Thoracic aorta (tissue), 2 donors: ENCODE measurements at regions not wholly inside any gene's neighbourhood (a gene's known extent, or its start where the extent isn't known, plus 50 kb on each side); places are given as distances from the start of the nearest gene placed in this dataset.

ENCODE experiments used
- ATAC-seq: fragments of 150-250 bp; one replicate; pipeline ENCODE4 v1.8.0; 2017; ENCODE audit warnings: low read depth; ENCODE audit not compliant: insufficient number of reproducible peaks, low FRiP score
- DNase-seq: peaks from one replicate; pipeline ENCODE4 v3.0.0-alpha.2; 2020; ENCODE audit warnings: low spot score
- H3K27ac ChIP-seq, 2 donors: fragments of 200-600 bp; sonication (generic); 1 replicate in 1 of 2; 2 replicates in 1 of 2; pipeline ENCODE4 v1.5.1; 2016; ENCODE audit warnings: mild to moderate bottlenecking in 2 of 2, moderate library complexity in 2 of 2
- H3K27me3 ChIP-seq: fragments of 200-600 bp; sonication (generic); replicated peaks from 2 replicates; pipeline ENCODE4 v1.6.0; 2016; ENCODE audit warnings: mild to moderate bottlenecking; ENCODE audit not compliant: insufficient read depth
- H3K36me3 ChIP-seq: fragments of 200-600 bp; sonication (generic); one replicate; pipeline ENCODE4 v1.5.1; 2016
- H3K4me1 ChIP-seq, 2 donors: fragments of 200-600 bp; sonication (generic); 1 replicate in 1 of 2; 2 replicates in 1 of 2; pipeline versions ENCODE4 v1.5.1 to v1.6.0; 2016; ENCODE audit warnings: low read depth in 2 of 2, mild to moderate bottlenecking in 1 of 2; ENCODE audit not compliant: control insufficient read depth in 1 of 2
- H3K4me3 ChIP-seq: fragments of 200-600 bp; sonication (generic); 2 replicates; pipeline ENCODE4 v1.5.1; 2016; ENCODE audit warnings: mild to moderate bottlenecking
- H3K9me3 ChIP-seq: fragments of 200-600 bp; sonication (generic); 2 replicates; pipeline ENCODE4 v1.5.1; 2016
- TF ChIP-seq, protein P1 (sequence below): fragments of 200-600 bp; sonication (generic); IDR thresholded peaks from one replicate; pipeline ENCODE4 v1.5.1; 2019; ENCODE audit warnings: antibody characterized with exemption

- ATAC-seq (no peak), DNase-seq (no peak)
- Histone ChIP-seq H3K27ac (no peak overlapping the region), H3K27me3 (no peaks in the 10 kb centered on the region), H3K4me3 (no peak overlapping the region), H3K4me1 (no peaks in the 10 kb centered on the region), H3K9me3 (no peaks in the 10 kb centered on the region), H3K36me3 (no peaks in the 10 kb centered on the region)
- TF ChIP-seq, protein P1, sequence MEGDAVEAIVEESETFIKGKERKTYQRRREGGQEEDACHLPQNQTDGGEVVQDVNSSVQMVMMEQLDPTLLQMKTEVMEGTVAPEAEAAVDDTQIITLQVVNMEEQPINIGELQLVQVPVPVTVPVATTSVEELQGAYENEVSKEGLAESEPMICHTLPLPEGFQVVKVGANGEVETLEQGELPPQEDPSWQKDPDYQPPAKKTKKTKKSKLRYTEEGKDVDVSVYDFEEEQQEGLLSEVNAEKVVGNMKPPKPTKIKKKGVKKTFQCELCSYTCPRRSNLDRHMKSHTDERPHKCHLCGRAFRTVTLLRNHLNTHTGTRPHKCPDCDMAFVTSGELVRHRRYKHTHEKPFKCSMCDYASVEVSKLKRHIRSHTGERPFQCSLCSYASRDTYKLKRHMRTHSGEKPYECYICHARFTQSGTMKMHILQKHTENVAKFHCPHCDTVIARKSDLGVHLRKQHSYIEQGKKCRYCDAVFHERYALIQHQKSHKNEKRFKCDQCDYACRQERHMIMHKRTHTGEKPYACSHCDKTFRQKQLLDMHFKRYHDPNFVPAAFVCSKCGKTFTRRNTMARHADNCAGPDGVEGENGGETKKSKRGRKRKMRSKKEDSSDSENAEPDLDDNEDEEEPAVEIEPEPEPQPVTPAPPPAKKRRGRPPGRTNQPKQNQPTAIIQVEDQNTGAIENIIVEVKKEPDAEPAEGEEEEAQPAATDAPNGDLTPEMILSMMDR, result no peak
Measured at GRCh38 chr16:73383195-73383987, 335.5 kb upstream of the ZFHX3 start.

GRCh38 chr16:73378471-73378870 lies 330.5 kb upstream of the ZFHX3 start:
- H3K9me3 ChIP-seq, result no peaks in the 10 kb centered on the region
- no peaks in the 10 kb centered on the region for H3K4me1 ChIP-seq
- no peak for DNase-seq
- no peak for ATAC-seq
- no peaks in the 10 kb centered on the region for H3K36me3 ChIP-seq
- H3K27me3 ChIP-seq, result no peaks in the 10 kb centered on the region
- H3K4me3 ChIP-seq, result no peak overlapping the region
- H3K27ac ChIP-seq, result no peak overlapping the region
- TF ChIP-seq, protein P1, result no peak

- no peak for ATAC-seq
- DNase-seq, result no peak
- Histone ChIP-seq H3K9me3 (no peaks in the 10 kb centered on the region), H3K27me3 (no peaks in the 10 kb centered on the region), H3K27ac (no peak overlapping the region), H3K4me1 (no peaks in the 10 kb centered on the region), H3K4me3 (no peak overlapping the region), H3K36me3 (no peaks in the 10 kb centered on the region)
- TF ChIP-seq, protein P1, result no peak
Measured at GRCh38 chr16:73371584-73372319, 323.8 kb upstream of the ZFHX3 start.

DNA sequence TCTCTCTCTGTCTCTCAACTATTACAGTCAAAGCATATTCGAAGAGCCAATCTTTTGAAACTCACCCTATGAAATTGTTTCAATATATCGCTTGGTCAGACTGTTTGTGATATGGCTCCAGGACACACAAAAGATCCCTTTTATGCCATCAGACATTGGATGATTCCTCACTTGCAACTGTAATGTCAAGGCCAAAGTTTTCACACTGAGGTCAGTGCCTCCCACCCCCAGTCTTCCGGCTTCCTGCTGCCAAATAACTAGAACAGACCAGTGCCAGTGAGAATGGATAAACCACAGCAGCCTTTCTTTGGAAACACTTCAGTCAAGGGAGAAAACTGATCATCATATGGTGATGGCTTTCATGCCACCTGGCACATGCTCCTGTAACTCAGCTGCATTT lies 321.9 kb upstream of the ZFHX3 start:
- no peak for DNase-seq
- H3K27me3 ChIP-seq, result no peaks in the 10 kb centered on the region
- H3K4me1 ChIP-seq, result no peaks in the 10 kb centered on the region
- no peak overlapping the region for H3K4me3 ChIP-seq
- no peak for ATAC-seq
- H3K9me3 ChIP-seq, result no peaks in the 10 kb centered on the region
- no peaks in the 10 kb centered on the region for H3K36me3 ChIP-seq
- H3K27ac ChIP-seq, result no peak overlapping the region
- TF ChIP-seq, protein P1, result no peak

- no peak for ATAC-seq
- H3K9me3 ChIP-seq, result no peaks in the 10 kb centered on the region
- H3K4me1 ChIP-seq, result no peaks in the 10 kb centered on the region
- TF ChIP-seq, protein P1, result no peak
- no peak for DNase-seq
- no peak overlapping the region for H3K27ac ChIP-seq
- no peak overlapping the region for H3K4me3 ChIP-seq
- H3K27me3 ChIP-seq, result no peaks in the 10 kb centered on the region
- H3K36me3 ChIP-seq, result no peaks in the 10 kb centered on the region
Measured at GRCh38 chr16:73368715-73369114, 320.8 kb upstream of the ZFHX3 start.
